Stimulated activated CD4-positive, alpha-beta T cell treated with anti-CD3 and anti-CD28 coated beads, Interleukin-15, amount 100 ng/mL, for 48 hours (primary cell): ENCODE measurements at regions not wholly inside any gene's neighbourhood (a gene's known extent, or its start where the extent isn't known, plus 50 kb on each side); places are given as distances from the start of the nearest gene placed in this dataset.
A peak's percentile ranks its signal among the peaks of the same experiment; 100 is the strongest.

Experiments
- DNase-seq, 2 donors: peaks; one replicate each; pipeline ENCODE4 v3.0.0-alpha.2; 2020; ENCODE audit warnings: low read depth in 2 of 2

DNA sequence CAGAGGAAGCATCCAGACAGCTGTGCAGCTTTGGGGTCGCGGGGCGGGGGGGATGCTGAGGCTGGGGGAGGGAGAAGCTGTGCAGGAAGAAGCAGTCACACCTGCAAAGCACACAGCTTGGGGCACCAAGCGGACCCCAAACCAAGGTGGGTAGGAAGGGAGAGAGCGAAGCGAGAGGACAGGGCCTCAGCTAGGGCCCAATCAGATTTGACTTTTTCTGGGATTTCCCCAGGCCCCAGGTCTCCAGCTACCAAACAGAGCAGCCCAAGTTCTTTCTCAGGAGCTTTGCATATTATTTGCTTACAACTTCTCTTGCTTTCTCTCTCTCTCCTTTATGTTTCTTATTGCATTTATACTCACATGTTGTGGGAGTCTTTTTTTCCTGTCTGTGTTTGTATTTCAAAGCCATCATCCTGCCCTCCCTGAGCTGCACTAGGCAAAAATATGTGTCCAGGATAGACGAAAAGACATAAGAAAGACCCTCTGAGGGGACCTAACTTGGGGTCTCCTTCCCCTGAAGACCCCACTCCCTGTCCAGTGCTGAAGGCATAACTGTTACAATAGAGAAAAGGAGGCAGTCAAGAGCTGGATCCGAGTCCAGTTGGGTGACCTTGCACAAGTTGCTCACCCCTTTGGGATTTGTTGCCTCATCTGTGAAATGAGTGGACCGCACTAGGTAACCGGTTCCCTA, 50.6 kb upstream of the SMNDC1 start:
- DNase-seq = no peak

- DNase-seq = no peak
Observed at GRCh38 chr10:110355922-110356627, 51.4 kb upstream of the SMNDC1 start.

- peak; percentile 73 to 75 for DNase-seq
Observed at GRCh38 chr10:110356628-110357245, 52.0 kb upstream of the SMNDC1 start.

DNA sequence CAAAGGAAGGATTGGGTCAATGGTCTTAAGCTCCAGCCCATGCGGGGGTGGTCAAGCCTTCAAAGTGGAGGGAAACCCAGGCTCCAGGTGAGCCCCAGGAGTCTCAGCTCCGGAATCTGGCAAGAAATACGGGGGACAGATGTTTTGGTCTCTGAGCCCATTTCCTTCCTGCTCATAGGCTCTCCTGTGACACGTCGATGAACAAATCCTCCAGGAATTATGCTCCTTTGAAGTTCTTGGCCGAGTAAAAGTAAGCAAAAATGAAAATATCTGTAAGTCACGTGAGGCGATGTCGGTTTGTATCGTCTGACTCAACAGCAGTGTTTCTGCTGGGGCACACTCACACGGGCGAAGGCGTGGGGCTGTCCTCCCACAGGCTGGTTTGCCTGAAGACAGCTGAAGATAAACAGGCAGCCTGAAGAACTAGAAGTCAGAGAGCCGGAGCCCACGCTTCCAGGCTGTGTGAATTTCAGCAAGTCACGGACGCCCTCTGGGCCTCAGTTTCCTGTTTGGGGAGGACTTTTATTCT, 52.6 kb upstream of the SMNDC1 start:
- DNase-seq = peak; percentile 62 to 68

DNA sequence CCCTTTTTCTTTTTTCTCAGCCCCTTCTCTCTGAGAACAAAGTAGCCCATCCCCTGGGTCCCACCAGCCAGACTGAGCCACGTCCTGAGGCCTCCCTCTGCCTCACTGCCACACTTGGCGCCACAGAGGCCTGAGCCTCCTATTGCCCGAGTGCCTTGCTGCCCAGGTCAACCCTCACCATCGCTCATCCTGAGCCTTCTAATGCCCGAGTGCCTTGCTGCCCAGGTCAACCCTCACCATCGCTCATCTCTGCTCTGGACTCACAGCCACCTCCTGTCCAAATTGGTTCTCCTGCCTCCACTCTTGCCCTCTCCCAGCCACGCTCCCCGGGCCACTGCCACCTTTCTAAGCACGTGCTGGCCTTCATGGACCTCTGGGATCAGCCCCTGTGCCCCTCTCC, 53.2 kb upstream of the SMNDC1 start:
- no peak for DNase-seq

DNA sequence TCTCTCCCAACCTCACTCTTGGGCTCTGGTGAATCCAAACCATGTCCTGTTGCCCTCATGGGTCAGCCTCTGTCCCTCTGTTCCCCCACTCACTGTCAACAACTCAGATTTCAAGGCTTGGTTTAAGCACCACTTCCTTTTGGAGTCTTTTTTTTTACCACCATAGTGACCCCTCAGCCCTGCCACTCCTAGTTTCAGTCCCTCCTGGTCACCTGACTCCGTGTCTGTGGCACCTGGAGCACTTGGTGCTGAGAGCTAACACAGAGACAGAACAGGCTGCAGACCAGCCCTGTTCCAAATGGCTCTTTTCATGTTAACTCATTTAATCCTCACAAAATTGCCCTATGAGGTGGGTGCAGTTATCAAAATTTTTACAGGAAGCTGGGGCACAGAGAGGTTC, 53.6 kb upstream of the SMNDC1 start:
- no peak for DNase-seq

DNA sequence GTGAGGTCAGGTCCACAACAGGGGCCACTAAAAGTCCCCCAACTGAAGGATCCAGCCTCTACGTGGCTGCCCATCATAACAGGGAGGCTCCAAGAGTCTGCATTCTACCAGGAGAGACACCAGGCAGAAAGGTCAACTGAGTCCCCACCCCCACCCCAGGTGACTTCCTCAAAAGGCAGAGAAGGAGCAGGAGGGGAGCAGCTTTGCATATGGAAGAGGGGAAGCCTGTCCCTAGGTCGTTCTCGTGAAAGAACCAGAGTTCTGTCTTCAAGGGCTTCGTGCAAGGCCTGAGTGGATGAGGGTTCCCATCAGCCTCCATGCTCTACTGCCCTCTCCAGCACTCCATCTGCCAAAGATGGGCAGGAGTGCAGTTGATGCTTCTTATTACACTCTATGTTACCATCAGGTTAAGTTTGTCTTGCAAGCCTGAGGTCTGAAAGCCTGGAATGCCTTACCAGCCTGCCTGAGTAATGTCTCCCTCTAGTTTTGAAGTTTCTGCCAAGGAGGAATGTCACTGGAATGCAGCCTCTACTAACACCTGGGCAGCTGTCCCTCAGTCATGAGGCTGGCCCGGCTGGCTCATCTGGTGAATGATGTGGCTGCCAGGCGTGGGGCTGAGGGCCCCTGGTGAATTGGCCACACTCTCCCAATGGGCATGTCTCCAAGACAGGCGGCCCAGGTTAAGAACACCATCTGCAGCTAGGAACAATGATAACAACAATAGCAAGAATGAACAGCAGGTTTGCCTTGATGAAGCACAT, 54.3 kb upstream of the SMNDC1 start:
- no peak for DNase-seq

DNA sequence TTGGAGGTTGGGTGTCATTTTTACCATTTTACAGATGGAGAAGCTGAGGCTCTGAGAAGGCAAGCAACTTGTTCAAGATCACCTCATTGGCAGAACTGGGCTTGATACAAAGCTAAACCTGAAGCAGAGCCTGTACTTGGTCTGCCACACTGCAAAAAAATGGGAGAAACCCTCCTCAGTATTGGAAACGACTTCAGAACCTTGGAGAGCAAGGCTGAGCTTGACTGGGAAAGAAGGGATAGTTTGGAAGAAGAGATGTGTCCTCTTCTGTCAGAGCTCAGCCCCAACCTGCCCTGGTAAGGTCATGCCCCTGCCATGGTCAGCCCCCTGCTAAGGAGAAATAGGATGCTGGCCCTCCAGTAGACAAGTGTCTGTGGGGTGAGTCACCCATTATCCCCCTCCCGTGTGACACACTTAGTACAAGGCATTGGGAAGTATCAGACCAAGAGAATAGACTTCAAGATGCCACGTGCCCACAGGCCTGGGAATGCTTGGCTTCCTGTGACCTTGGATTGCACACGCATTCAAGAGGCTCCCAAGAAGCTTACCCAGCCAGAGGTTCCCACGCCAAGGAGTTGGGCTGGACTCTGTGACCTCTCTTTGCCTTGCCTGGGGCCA, 56.2 kb upstream of the SMNDC1 start:
- DNase-seq = no peak

DNA sequence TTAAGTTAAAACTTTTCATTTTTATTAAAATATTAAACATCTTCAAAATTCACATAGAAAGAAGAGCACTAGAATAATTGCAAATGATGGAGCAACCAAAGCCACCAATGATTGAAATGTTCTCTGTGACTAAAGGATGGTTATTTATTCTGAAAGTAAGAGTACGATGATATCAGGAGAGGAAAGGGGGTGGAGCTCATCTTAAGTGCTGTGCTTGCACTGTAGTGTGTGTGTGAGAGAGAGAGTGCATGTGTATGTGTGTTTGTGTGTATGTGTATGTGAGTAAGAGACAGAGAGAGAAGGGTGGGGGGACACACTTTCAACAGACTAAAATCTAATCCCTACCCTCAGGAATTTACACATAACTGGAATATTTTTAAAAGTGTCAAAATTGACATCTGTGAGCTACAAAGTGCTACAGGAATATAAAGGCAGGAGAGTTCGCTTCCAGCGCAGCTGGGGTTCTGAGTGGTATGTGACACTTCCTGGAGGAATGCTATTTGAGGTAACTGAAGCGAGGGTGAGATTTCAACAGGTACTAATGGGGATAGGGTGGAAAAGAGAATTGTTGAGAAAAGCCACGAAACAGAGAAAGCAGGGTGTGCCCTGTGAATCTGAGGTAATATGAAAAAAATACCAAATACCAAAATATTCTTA, 57.2 kb upstream of the SMNDC1 start:
- DNase-seq = no peak

DNA sequence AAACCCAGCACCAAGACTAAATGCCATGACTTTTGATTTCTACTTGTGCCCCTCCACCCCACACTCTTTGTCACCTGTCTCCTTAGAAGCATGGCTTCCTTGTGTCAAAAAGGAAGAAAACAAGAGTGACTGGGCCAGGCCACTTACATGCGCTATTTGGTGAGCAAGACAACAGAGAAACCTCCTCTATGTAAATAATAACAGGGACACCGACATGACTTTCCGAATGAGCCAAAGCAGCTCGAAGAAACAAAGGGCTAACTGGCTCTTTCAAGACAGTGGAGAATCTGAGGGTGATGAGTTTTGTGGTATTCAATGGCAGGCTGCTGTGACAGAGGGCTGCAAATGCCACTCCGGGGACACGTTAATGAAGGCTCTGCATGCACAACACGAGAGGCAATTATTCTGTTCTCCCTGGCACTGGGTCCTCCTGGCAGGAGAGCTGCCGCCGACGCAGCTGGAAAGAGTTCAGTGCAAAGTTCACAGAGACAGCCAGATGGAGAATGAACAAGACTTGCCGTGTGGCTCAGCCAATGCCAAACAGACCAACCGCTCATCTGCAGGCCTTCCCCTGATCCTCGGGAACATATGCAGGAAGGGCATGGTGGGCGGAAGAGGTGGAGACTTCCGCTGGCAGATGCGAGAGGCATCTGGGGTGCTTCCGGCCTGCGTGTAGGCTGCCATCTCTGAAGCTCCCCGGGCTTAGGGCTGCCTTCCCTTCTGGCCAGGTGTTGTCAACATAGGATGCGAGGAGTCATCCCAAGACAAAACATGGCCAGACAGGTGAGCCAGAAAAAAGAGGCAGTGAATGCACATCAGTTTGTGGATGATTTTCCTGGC, 59.1 kb upstream of the SMNDC1 start:
- DNase-seq = no peak

DNA sequence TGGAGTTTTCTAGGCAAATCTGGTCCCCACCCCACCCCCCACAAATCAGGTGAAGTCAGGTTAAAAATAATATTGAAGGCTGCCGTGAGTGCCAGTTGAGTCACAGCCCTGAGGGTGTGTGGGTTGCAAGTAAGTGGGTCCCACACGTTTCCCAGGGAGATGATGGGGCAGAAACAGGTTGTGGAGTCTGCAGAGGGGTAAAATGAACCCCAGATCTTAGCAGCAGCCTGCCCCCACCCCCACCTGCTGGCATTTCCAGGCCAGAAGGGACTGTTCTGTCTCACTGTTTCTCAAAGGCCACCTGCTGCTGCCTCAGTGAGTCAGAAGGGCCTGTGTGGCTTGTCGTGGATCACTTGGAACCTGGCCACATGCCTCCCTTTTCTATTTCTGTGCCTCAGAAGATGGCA, 59.8 kb upstream of the SMNDC1 start:
- DNase-seq = peak; percentile 51

- no peak for DNase-seq
Observed at GRCh38 chr10:110365356-110366143, 60.8 kb upstream of the SMNDC1 start.

DNA sequence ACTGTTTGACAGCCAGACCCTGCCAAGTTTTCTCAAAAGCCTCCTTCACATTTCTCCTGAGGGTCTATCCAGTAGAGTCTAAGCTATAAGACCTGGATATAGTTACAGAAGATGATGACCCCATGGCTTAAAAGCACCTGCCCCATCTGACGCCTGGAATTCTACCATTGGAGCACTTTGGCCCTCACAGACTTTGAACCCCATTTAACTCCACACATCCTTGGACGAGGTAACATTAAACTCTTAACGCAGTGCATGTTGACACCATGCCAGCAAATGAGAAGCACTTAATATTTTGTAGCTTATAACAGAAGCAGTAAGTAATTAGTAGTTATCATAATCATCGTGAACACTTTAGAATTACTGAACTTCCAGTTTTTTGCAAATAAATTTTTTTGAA, 61.9 kb upstream of the SMNDC1 start:
- DNase-seq = no peak

DNA sequence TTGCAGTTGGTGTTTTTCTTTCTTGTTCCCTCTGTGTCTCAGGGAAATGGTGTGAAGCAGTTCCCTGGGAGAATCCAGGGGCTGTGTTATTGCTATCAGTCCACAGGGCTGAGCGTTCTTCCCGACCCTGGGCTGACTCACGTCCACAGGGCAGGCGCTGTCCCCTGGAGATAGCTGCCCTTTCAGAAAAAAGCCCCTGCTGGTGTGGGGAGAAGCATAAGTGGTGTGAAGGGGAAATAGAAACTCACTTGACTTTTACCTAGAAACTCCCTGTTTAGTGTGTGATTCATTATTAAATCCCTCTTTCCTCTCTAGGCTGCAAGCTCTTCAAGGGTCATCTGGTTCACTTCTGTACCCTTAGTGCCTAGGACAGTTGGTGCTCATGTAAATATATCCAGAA, 63.3 kb upstream of the SMNDC1 start:
- DNase-seq = no peak

GRCh38 chr10:110368556-110368955, 63.8 kb upstream of the SMNDC1 start:
- no peak for DNase-seq

- DNase-seq = no peak
Observed at GRCh38 chr10:110370006-110370405, 65.3 kb upstream of the SMNDC1 start.

- no peak for DNase-seq
Observed at GRCh38 chr10:110372656-110373055, 67.9 kb upstream of the SMNDC1 start.

DNA sequence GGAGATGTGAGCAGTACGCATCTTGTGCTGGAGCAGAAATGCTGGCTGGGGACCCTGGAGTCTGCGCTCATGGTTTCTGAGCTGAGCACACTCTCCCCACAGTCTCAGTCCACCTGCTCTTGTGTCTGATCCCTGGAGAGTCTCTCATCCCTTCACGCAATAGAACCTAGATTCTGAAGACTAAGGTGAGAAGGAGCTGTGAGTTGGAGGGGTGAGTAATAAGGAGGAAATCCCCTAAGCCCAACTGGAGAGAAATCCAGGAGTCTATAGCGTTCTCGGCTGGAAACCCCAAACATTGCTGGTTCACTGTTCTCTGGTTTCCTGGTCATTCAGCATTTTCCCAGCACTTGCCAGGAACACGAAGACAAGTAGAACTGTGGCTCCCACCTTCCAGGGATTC, 68.3 kb upstream of the SMNDC1 start:
- no peak for DNase-seq

DNA sequence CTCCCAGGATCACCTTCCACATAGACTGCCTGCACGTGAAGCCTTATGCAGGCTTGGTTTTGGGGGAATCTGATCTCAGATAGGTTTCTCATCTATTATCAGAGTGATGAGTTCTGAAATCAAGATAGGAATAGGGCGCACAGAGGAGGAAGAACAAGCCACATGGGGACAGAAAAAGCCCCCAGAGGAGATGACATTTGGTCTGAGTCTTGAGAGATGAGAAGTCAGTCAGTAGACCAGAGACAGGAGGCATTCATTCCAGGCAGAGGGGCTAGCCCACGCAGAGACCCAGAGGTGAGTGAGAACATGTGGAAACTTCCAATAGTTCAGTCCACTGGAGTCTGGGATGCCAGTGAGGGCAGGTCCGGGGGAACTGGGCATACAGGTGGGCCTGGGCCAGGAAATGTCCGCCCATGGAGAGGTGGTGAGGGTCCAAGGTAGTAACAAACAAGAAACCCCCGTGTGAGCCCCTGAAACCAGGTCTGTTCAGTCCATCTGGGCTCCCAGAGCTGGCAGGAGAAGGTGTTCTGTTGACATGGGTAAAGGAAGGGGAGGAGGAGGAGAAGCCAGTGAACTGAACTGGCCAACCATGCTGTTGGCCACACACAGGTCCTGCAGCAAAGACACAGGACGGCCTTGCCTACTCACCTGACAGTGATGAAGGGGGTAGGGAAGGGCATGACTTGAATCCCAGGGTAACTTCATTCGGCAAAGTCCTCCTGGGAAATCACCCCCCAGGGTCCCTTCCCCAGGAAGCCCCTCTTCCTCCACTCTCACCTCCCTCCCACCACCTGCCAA, 69.3 kb upstream of the SMNDC1 start:
- DNase-seq = no peak
